ENCODE measurements at regions not wholly inside any gene's neighbourhood (a gene's known extent, or its start where the extent isn't known, plus 50 kb on each side); places are given as distances from the start of the nearest gene placed in this dataset.

DNA sequence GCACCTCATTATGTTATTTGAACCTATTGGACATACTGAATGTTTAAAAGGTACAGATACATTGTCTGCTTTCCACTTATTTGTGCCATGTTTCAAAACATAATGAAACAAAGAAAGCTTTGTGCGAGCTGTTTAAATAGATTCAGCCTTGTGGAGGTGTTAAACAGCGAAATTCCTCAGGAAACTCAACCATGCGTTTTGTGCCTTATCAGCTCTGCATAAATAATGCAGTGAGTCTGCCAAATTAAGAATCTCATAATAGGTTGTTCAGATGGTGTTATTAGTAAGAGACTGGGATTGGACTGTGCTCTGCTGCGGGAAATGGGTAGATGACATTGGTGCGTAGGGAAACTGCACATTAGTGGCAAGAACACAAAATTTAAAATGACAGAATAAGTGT lies 163.7 kb upstream of the CLEC14A start:
- H3K4me3 ChIP-seq (ENCODE audit: control insufficient read depth, low read depth, low read length): no peak overlapping the region
- TF ChIP-seq, protein P1, sequence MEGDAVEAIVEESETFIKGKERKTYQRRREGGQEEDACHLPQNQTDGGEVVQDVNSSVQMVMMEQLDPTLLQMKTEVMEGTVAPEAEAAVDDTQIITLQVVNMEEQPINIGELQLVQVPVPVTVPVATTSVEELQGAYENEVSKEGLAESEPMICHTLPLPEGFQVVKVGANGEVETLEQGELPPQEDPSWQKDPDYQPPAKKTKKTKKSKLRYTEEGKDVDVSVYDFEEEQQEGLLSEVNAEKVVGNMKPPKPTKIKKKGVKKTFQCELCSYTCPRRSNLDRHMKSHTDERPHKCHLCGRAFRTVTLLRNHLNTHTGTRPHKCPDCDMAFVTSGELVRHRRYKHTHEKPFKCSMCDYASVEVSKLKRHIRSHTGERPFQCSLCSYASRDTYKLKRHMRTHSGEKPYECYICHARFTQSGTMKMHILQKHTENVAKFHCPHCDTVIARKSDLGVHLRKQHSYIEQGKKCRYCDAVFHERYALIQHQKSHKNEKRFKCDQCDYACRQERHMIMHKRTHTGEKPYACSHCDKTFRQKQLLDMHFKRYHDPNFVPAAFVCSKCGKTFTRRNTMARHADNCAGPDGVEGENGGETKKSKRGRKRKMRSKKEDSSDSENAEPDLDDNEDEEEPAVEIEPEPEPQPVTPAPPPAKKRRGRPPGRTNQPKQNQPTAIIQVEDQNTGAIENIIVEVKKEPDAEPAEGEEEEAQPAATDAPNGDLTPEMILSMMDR (IDR thresholded peaks at IDR 0.05; ENCODE audit: control insufficient read depth, insufficient read depth, low read depth, low read length, missing control alignments): no peak
- no peak for DNase-seq (ENCODE audit: low read depth)

DNA sequence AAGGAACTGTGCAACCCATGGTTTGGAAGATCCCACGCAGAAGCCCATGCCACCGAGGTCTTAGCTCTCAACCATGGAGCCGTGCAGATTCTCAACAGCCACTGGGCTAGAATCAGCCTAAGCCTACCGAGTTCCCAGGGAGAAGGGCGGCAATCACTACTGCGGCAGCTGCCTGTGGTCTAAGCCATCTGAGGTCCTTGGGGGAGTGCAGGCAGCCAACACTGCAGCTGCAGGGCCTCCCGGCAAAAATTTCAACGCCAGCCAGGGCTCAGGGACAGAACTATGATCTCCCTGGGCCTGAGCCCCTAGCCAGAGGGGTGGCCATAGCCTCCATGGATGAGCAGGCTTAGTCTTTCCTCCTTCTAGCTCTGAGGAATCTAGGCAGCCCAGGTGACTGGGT lies 156.8 kb upstream of the CLEC14A start:
- no peak overlapping the region for H3K4me3 ChIP-seq (ENCODE audit: control insufficient read depth, low read depth, low read length)
- DNase-seq (ENCODE audit: low read depth): no peak
- TF ChIP-seq, protein P1 (IDR thresholded peaks at IDR 0.05; ENCODE audit: control insufficient read depth, insufficient read depth, low read depth, low read length, missing control alignments): no peak

DNA sequence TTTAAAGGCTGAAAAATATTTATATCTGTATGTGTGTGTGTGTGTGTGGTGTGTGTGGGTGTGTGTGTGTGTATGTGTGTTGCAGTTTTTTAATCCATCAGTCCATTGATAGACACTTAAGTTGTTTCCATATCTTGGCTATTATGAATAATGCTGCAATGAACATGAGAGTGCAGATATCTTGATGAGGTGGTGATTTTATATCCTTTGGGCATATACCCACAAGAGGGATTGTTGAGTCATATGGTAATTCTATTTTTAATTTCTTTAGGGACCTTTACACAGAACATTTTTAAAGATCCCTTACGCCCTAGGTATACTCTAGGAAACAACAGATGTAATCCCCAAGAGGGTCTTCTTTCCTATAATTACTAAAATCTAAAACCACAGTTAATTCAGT lies 154.5 kb upstream of the CLEC14A start:
- H3K4me3 ChIP-seq (ENCODE audit: control insufficient read depth, low read depth, low read length): no peak overlapping the region
- TF ChIP-seq, protein P1 (IDR thresholded peaks at IDR 0.05; ENCODE audit: control insufficient read depth, insufficient read depth, low read depth, low read length, missing control alignments): no peak
- DNase-seq (ENCODE audit: low read depth): peak; percentile 23

DNA sequence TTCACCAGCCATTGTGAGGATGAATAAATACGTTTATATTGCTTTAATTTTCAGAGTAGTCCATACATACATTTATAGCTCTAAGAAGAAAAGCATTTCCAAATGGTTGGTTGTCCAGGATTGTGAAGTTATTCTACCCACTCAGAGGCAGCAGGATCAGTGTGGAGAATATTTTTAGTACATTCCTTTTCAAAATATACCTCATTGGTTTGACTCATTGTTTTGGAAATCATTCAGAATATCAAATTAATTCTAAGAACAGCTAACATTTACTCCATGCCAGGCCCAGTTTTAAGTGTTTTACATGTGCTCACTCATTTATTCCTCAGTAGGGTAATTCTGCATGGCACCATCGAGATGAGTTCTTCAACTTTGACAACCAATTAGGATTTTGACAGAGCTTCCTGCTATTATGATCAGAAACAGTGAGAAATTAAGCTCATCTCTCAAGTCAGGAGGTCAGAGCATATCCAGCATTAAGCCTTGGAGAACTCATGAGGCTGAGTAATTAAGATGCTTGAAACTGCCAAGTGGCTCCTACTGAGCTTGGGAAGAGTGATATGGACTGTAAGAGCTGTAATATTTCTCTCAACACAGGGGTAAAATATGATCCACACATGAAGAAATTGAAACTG lies 153.3 kb upstream of the CLEC14A start:
- DNase-seq (ENCODE audit: low read depth): no peak
- TF ChIP-seq, protein P1 (IDR thresholded peaks at IDR 0.05; ENCODE audit: control insufficient read depth, insufficient read depth, low read depth, low read length, missing control alignments): no peak
- H3K4me3 ChIP-seq (ENCODE audit: control insufficient read depth, low read depth, low read length): no peak overlapping the region

DNA sequence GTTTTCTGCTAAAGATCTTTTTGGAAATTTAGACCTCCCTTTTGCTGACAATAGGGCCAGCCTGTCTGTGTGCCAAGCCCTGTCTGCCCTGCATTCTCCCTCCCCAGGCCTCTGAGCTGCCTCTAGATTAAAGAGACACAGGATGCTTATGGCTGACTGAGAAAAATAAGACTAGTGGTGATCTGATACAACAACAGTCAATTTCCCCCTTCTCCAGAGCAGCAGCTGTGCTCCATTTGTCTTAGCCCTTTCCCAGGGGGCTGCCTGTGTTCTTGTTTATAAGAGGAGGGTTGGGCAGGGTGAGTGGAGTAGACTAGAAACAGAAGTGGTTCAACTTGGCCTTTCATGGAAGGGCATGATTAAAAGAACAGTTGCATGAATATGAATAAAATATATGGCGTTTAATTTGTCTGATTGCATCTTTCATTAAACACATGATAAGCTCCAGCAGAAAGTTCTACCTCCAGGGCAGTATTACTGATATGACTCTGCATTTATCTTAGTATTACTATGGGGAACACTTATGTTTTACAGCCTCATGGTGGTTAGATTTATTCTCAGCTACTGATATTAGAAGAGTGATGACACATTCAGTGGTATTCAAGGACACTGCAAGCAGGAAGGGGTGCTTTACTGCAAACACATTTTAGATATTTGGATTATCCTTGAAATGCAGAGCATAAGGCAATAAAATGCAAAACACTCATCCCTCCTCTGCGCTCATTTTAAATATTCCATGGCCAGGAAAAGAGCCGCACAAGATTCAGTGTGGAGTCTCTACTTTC lies 150.2 kb upstream of the CLEC14A start:
- no peak overlapping the region for H3K4me3 ChIP-seq (ENCODE audit: control insufficient read depth, low read depth, low read length)
- TF ChIP-seq, protein P1 (IDR thresholded peaks at IDR 0.05; ENCODE audit: control insufficient read depth, insufficient read depth, low read depth, low read length, missing control alignments): peak; percentile 35
- DNase-seq (ENCODE audit: low read depth): peak; percentile 84

DNA sequence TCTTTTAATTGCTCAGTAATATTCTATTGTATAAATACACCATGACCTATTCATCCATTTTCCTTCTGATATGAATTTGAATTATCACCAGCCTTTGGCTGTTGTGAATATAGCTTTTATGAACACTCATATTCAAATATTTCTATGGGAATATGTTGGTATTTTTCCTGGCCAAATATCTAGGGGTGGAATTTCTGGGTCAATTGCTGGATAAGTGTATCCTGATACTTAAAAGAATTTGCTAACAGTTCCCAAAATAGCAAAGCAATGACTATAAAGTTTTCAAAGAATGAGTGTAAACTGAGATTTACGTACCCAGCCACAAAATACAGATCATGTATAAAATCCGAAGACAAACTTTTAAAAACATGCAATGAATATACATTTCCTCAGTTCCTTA lies 148.7 kb upstream of the CLEC14A start:
- TF ChIP-seq, protein P1 (IDR thresholded peaks at IDR 0.05; ENCODE audit: control insufficient read depth, insufficient read depth, low read depth, low read length, missing control alignments): no peak
- no peak overlapping the region for H3K4me3 ChIP-seq (ENCODE audit: control insufficient read depth, low read depth, low read length)

More for the DNA sequence above, 148.7 kb upstream of the CLEC14A start:
- DNase-seq (ENCODE audit: low read depth): peak; percentile 16

Data from AG09309 (cell line).